Esophagus (tissue), 2 donors: ENCODE measurements at regions not wholly inside any gene's neighbourhood (a gene's known extent, or its start where the extent isn't known, plus 50 kb on each side); places are given as distances from the start of the nearest gene placed in this dataset.
"Not testable (repeated sequence)": the region's sequence is repeated elsewhere in the genome, so short reads cannot be mapped to it uniquely, and the experiment has no call there.

Experiments
- H3K27ac ChIP-seq, 2 donors: one replicate each; pipeline ENCODE4 v1.5.1; 2013; ENCODE audit warnings: low read depth in 2 of 2, mild to moderate bottlenecking in 2 of 2, inconsistent platforms in 1 of 2, low read length in 1 of 2, moderate library complexity in 1 of 2
- H3K27me3 ChIP-seq, 2 donors: one replicate each; pipeline ENCODE4 v1.6.1; 2013; ENCODE audit warnings: low read length in 2 of 2, control low read depth in 1 of 2, mild to moderate bottlenecking in 1 of 2; ENCODE audit not compliant: insufficient read depth in 2 of 2, control insufficient read depth in 1 of 2
- H3K36me3 ChIP-seq, 2 donors: one replicate each; pipeline ENCODE4 v1.6.1; 2013; ENCODE audit warnings: low read length in 1 of 2; ENCODE audit not compliant: control insufficient read depth in 2 of 2, insufficient read depth in 2 of 2
- H3K4me1 ChIP-seq, 2 donors: one replicate each; pipeline ENCODE4 v1.6.1; 2013; ENCODE audit warnings: low read length in 1 of 2; ENCODE audit not compliant: control insufficient read depth in 2 of 2, insufficient read depth in 2 of 2
- H3K4me3 ChIP-seq, 2 donors: one replicate each; pipeline ENCODE4 v1.5.1; 2013; ENCODE audit warnings: low read length in 2 of 2, mild to moderate bottlenecking in 2 of 2, low read depth in 1 of 2, moderate library complexity in 1 of 2
- H3K9me3 ChIP-seq, 2 donors: one replicate each; pipeline ENCODE4 v1.6.1; 2013; ENCODE audit warnings: mild to moderate bottlenecking in 2 of 2, low read depth in 1 of 2, low read length in 1 of 2, moderate library complexity in 1 of 2; ENCODE audit not compliant: control insufficient read depth in 2 of 2, insufficient read depth in 1 of 2
- WGBS, 2 donors: extraction: QIAGEN DNeasy Blood & Tissue Kit; methylation state at CpG; one replicate each; pipeline ENCODE4 v1.1.7; 2013; 5-methylcytosine and 5-hydroxymethylcytosine counted together
- donor health status: healthy with polysubstance abuse.
- donor health status: Bipolar disorder and iron deficiency.

DNA sequence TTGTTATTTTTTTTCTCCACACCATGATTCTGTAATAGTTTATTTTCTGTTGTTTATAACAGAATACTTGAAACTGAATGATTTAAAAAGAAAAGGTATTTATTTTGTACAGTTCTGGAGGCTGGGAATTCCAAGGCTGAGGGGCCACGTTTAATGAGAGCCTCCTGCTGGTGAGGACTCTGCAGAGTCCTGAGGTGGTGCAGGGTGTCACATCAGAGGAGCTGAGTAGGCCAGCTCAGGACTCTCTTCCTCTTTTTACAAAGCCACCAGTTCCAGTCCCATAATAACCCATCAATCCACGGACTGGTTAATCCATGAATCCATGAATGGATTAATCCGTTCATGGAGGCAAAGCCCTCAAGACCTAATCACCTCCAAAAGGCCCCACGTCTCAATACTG lies 71.6 kb downstream of the TFAP2A start:
- 49 to 75% methylated on average over 4 of the region's 4 CpGs for WGBS, 2 donors
- H3K4me3 ChIP-seq, result no peak overlapping the region

DNA sequence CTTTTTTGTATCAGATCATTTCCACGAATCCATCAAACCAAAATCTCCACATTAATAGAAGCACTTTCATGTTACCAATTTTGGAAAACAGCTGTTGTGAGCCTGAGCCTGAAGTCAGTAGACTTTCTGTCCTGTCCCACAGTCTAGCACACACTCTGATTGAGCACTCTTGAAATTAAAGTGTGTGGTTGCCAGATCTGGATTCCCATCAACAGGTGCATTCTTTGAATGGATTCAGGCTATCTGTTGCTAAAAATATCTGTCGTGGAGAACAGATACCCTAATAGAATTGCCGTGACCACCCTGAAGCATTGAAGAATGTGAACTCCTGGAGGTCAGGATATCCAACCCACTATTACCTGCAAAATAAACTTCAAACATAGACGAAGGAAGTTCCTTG lies 73.3 kb downstream of the TFAP2A start:
- 69 to 72% methylated on average over 4 of the region's 4 CpGs for WGBS, 2 donors
- Histone ChIP-seq H3K4me1 (no peaks in the 10 kb centered on the region), H3K27ac (no peak overlapping the region), H3K4me3 (no peak overlapping the region), H3K27me3 (no peaks in the 10 kb centered on the region), H3K36me3 (no peaks in the 10 kb centered on the region), H3K9me3 (peaks cover 0 to 3% of the 10 kb centered on the region in 2 donors)

More for the DNA sequence above, 71.6 kb downstream of the TFAP2A start:
- H3K27ac ChIP-seq, result no peak overlapping the region
- no peaks in the 10 kb centered on the region for H3K9me3 ChIP-seq
- no peaks in the 10 kb centered on the region for H3K36me3 ChIP-seq
- H3K4me1 ChIP-seq, result no peaks in the 10 kb centered on the region
- H3K27me3 ChIP-seq, result no peaks in the 10 kb centered on the region

DNA sequence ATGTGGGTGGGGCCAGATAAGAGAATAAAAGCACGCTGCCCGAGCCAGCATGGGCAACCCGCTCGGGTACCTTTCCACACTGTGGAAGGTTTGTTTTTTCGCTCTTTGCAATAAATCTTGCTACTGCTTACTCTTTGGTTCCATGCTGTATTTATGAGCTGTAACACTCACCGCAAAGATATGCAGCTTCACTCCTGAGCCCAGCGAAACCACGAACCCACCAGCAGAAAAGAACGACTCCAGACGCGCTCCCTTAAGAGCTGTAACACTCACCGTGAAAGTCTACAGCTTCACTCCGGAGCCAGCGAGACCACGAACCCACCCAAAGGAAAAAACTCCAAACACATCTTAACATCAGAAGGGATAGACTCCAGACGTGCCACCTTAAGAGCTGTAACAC lies 76.7 kb downstream of the TFAP2A start:
- H3K27ac ChIP-seq, result no peak overlapping the region
- no peaks in the 10 kb centered on the region for H3K36me3 ChIP-seq
- H3K4me3 ChIP-seq, result no peak overlapping the region
- H3K9me3 ChIP-seq, result peaks cover 0 to 3% of the 10 kb centered on the region in 2 donors
- H3K27me3 ChIP-seq, result no peaks in the 10 kb centered on the region
- WGBS, 2 donors, result 90 to 92% methylated on average over 16 of the region's 16 CpGs
- no peaks in the 10 kb centered on the region for H3K4me1 ChIP-seq

DNA sequence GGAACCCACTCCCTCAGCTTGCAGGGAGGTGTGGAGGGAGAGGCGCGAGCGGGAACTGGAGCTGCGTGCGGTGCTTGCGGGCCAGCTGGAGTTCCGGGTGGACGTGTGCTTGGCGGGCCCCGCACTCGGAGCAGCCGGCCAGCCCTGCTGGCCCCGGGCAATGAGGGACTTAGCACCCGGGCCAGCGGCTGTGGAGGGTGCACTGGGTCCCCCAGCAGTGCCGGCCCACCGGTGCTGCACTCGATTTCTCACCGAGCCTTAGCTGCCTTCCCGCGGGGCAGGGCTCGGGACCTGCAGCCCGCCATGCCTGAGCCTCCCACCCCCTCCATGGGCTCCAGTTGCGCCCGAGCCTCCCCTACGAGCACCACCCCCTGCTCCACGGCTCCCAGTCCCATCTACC lies 77.5 kb downstream of the TFAP2A start:
- H3K4me3 ChIP-seq, H3K4me1 ChIP-seq, H3K27me3 ChIP-seq, H3K27ac ChIP-seq, H3K36me3 ChIP-seq, H3K9me3 ChIP-seq: not testable (repeated sequence)
- WGBS, 2 donors, result 93 to 94% methylated on average over 24 to 27 of the region's 27 CpGs

DNA sequence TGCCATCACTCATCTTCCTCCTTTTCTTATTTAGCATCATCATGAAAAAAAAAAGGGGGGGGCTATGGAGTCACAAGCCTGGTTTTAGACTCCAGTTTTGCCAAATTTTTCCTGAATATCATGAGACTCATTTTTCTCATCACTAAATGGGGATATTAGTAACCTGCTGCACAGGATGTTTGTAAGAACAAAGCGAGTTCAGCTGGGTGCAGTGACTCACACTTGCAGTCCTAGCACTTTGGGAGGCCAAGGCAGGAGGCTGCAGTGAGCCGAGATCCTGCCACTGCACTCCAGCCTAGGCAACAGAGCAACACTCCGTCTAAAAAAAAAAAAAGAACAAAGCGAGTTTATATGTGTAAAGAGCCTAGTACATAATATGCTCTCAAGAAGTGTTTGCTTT lies 82.8 kb downstream of the TFAP2A start:
- Histone ChIP-seq H3K9me3 (peaks cover 0 to 2% of the 10 kb centered on the region in 2 donors), H3K36me3 (no peaks in the 10 kb centered on the region), H3K4me1 (no peaks in the 10 kb centered on the region), H3K4me3 (no peak overlapping the region), H3K27me3 (no peaks in the 10 kb centered on the region), H3K27ac (no peak overlapping the region)
- WGBS, 2 donors, result 80 to 85% methylated on average over 4 of the region's 4 CpGs

DNA sequence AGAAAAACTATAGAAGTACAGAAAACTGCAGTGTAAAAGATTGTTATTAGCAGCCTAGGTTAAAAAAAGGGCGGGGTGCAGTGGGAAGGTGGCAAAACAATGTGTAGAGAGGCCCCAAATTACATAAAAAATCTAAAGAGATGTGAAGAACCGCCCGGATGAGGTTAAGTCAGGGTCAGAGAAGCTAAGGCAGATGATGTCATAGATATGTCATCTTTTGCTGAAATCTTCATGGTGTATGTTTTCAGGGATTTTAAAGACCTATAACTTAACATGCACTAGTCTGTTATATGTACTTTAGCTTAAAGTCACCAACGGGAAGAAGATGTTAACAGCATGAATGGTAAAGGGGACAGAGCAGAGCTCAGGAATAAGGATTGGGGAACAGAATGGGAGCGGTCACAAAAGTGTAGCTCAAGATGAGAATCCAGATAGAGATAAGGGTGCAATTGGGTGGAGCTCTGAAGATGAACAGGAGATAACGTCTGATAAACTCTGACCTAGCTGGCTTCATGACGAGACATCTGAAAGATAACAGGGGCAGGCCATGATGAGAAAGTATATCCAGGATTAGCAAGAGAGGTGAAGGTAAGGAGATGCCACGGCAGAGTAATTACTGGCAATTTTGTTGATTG lies 83.4 kb downstream of the TFAP2A start:
- H3K9me3 ChIP-seq, result no peaks in the 10 kb centered on the region
- no peaks in the 10 kb centered on the region for H3K36me3 ChIP-seq
- H3K27ac ChIP-seq, result no peak overlapping the region
- WGBS, 2 donors, result 68 to 83% methylated on average over 8 of the region's 8 CpGs
- H3K27me3 ChIP-seq, result no peaks in the 10 kb centered on the region
- no peaks in the 10 kb centered on the region for H3K4me1 ChIP-seq
- H3K4me3 ChIP-seq, result no peak overlapping the region

DNA sequence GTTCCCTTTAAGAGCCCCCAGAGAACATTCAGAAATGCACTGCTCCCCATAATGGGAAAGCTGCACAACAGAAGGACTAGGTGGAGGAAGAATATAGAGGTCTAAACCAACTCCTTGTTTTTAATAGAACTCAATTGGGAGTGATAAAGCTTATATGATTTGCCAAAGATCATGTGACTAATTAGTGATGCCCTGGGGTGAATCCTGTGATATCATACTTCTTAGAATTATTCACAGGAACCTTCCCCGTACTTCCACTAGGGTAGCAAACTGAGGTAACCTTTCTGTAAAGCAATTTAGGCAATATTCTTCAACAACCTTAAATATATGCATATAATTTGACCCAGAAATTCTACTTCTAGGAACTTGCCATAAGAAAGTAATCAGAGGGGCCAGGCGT lies 84.4 kb downstream of the TFAP2A start:
- Histone ChIP-seq H3K9me3 (no peaks in the 10 kb centered on the region), H3K27ac (no peak overlapping the region), H3K27me3 (no peaks in the 10 kb centered on the region), H3K4me3 (no peak overlapping the region), H3K36me3 (no peaks in the 10 kb centered on the region), H3K4me1 (no peaks in the 10 kb centered on the region)
- 65 to 78% methylated on average over 2 of the region's 2 CpGs for WGBS, 2 donors

DNA sequence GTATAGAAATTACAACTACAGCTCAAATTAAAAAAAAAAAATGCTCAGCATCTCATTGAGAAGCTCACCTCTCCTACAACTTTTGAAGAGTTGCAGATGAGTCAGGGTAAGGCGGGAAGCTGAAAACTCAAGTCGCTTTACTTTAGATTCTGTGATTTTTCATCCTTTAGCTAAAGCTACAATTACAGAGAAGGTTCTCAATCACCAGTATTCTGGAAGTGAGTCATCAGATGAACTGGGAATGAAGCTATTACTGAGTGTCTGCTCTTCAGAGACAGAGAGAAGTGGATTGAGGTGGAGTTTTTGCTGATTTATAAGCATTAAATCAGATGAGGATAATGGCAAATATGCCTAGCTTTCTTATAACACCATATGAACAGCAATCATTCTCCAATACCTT lies 91.9 kb downstream of the TFAP2A start:
- WGBS, 2 donors, result 66 to 67% methylated on average over 2 of the region's 2 CpGs
- no peak overlapping the region for H3K4me3 ChIP-seq

DNA sequence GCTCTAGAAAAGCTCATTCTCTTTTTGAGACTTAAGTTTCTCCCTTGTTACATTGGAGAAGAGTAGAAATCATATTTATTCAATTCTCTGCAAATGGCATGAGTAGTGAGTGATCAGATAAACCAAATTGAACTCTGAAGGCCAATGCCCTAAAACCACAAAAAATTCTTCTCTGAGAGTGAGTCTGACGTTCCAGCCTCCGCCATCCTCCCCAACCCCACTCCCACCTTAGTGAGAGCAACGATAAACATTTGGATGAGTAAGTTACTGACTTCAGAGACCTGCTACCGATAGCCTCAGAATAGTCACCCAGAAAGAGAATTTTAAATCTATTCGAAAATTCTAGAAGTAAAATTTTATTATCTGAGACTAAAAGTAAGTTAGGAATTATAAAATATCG lies 94.6 kb downstream of the TFAP2A start:
- Histone ChIP-seq H3K27me3 (no peaks in the 10 kb centered on the region), H3K36me3 (no peaks in the 10 kb centered on the region), H3K9me3 (peaks cover 1 to 3% of the 10 kb centered on the region in 2 donors), H3K27ac (no peak overlapping the region), H3K4me1 (peaks cover 0 to 6% of the 10 kb centered on the region in 2 donors), H3K4me3 (no peak overlapping the region)
- WGBS, 2 donors, result 81 to 87% methylated on average over 6 of the region's 6 CpGs

More for the DNA sequence above, 91.9 kb downstream of the TFAP2A start:
- Histone ChIP-seq H3K4me1 (no peaks in the 10 kb centered on the region), H3K9me3 (peaks cover 1 to 3% of the 10 kb centered on the region in 2 donors), H3K27me3 (no peaks in the 10 kb centered on the region), H3K27ac (no peak overlapping the region), H3K36me3 (no peaks in the 10 kb centered on the region)

DNA sequence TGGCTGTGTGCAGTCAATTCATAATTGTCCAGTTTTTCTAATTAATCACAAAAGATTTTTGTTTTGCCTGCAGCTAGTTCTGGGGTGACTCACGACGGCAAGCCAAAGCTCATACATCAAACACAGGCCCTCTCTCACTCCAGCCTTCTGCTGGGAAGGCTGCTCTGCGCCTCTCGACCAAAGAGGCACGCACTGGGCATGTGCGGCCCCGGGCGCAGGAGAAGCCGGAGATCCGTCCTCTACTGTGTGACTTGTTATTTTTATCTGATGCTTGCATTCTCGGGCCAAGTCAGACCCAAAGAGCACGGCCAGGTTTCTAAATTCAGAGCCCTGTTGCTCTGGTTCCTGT lies 98.5 kb downstream of the TFAP2A start:
- peaks cover 1 to 3% of the 10 kb centered on the region in 2 donors for H3K9me3 ChIP-seq
- peak overlapping the region; percentile 35 to 52 for H3K27ac ChIP-seq
- no peaks in the 10 kb centered on the region for H3K36me3 ChIP-seq

More for the DNA sequence above, 98.5 kb downstream of the TFAP2A start:
- Histone ChIP-seq H3K4me1 (peaks cover 0 to 6% of the 10 kb centered on the region in 2 donors), H3K27me3 (no peaks in the 10 kb centered on the region), H3K4me3 (no peak overlapping the region)
- 24 to 50% methylated on average over 12 of the region's 12 CpGs for WGBS, 2 donors
